ENCODE measurements at regions not wholly inside any gene's neighbourhood (a gene's known extent, or its start where the extent isn't known, plus 50 kb on each side); places are given as distances from the start of the nearest gene placed in this dataset.

- Histone ChIP-seq H4K20me1 (ENCODE audit: insufficient read depth, low read length) (no peaks in the 10 kb centered on the region), H3K4me1 (ENCODE audit: insufficient read depth, low read length) (no peaks in the 10 kb centered on the region), H3K27ac (ENCODE audit: low read depth, low read length) (no peak overlapping the region), H3K36me3 (ENCODE audit: insufficient read depth, low read length) (no peaks in the 10 kb centered on the region), H3K9ac (ENCODE audit: low read length) (no peak overlapping the region), H3K4me2 (ENCODE audit: low read length) (no peak overlapping the region), H3K9me3 (ENCODE audit: insufficient read depth, low read depth, low read length) (no peaks in the 10 kb centered on the region), H2AFZ (ENCODE audit: low read depth, low read length) (no peak overlapping the region), H3K79me2 (ENCODE audit: insufficient read depth, low read length) (no peaks in the 10 kb centered on the region), H3K27me3 (ENCODE audit: insufficient read depth, low read length) (peaks cover 4% of the 10 kb centered on the region), H3K4me3 (ENCODE audit: insufficient read depth, low read depth, low read length) (no peak overlapping the region)
- H3K27ac Mint-ChIP-seq (ENCODE audit: unreplicated experiment) = no peak overlapping the region
- peaks cover 3% of the 10 kb centered on the region for H3K4me1 Mint-ChIP-seq (ENCODE audit: low read depth, unreplicated experiment)
- DNase-seq (ENCODE audit: low read depth) (no peak), FAIRE-seq (no peak)
- no peaks in the 10 kb centered on the region for H3K36me3 Mint-ChIP-seq (ENCODE audit: low read depth, unreplicated experiment)
- TF ChIP-seq EZH2 (IDR thresholded peaks at IDR 0.05; ENCODE audit: insufficient read depth, low read length) = no peak
- no peak for TF ChIP-seq CTCF (IDR thresholded peaks at IDR 0.05; ENCODE audit: insufficient read depth, low read depth, low read length)
- no peak overlapping the region for H3K4me3 Mint-ChIP-seq (ENCODE audit: unreplicated experiment)
- H3K9me3 Mint-ChIP-seq (ENCODE audit: unreplicated experiment) = no peaks in the 10 kb centered on the region
- peaks cover 29% of the 10 kb centered on the region for H3K27me3 Mint-ChIP-seq (ENCODE audit: low read depth, unreplicated experiment)
Measured at GRCh38 chr3:10682692-10683091, 133.3 kb upstream of the SLC6A11 start.

- Histone ChIP-seq H3K4me1 (ENCODE audit: insufficient read depth, low read length) (no peaks in the 10 kb centered on the region), H3K9me3 (ENCODE audit: insufficient read depth, low read depth, low read length) (no peaks in the 10 kb centered on the region), H2AFZ (ENCODE audit: low read depth, low read length) (no peak overlapping the region), H3K79me2 (ENCODE audit: insufficient read depth, low read length) (no peaks in the 10 kb centered on the region), H3K4me2 (ENCODE audit: low read length) (no peak overlapping the region), H3K27me3 (ENCODE audit: insufficient read depth, low read length) (peaks cover 4% of the 10 kb centered on the region), H3K9ac (ENCODE audit: low read length) (no peak overlapping the region), H3K36me3 (ENCODE audit: insufficient read depth, low read length) (no peaks in the 10 kb centered on the region), H4K20me1 (ENCODE audit: insufficient read depth, low read length) (no peaks in the 10 kb centered on the region), H3K4me3 (ENCODE audit: insufficient read depth, low read depth, low read length) (no peak overlapping the region), H3K27ac (ENCODE audit: low read depth, low read length) (no peak overlapping the region)
- H3K36me3 Mint-ChIP-seq (ENCODE audit: low read depth, unreplicated experiment) = no peaks in the 10 kb centered on the region
- H3K27ac Mint-ChIP-seq (ENCODE audit: unreplicated experiment) = no peak overlapping the region
- no peaks in the 10 kb centered on the region for H3K9me3 Mint-ChIP-seq (ENCODE audit: unreplicated experiment)
- DNase-seq (ENCODE audit: low read depth) (peak; percentile 42), FAIRE-seq (no peak)
- no peak overlapping the region for H3K4me3 Mint-ChIP-seq (ENCODE audit: unreplicated experiment)
- peaks cover 3% of the 10 kb centered on the region for H3K4me1 Mint-ChIP-seq (ENCODE audit: low read depth, unreplicated experiment)
- H3K27me3 Mint-ChIP-seq (ENCODE audit: low read depth, unreplicated experiment) = peaks cover 29% of the 10 kb centered on the region
- TF ChIP-seq CTCF (IDR thresholded peaks at IDR 0.05; ENCODE audit: insufficient read depth, low read depth, low read length) (no peak), EZH2 (IDR thresholded peaks at IDR 0.05; ENCODE audit: insufficient read depth, low read length) (no peak)
Measured at GRCh38 chr3:10683106-10683505, 132.9 kb upstream of the SLC6A11 start.

GRCh38 chr3:10688126-10688525, 127.9 kb upstream of the SLC6A11 start:
- Histone ChIP-seq H4K20me1 (ENCODE audit: insufficient read depth, low read length) (no peaks in the 10 kb centered on the region), H3K27me3 (ENCODE audit: insufficient read depth, low read length) (peaks cover 15% of the 10 kb centered on the region), H3K9ac (ENCODE audit: low read length) (no peak overlapping the region), H3K27ac (ENCODE audit: low read depth, low read length) (no peak overlapping the region), H3K9me3 (ENCODE audit: insufficient read depth, low read depth, low read length) (no peaks in the 10 kb centered on the region), H3K4me1 (ENCODE audit: insufficient read depth, low read length) (no peaks in the 10 kb centered on the region), H3K36me3 (ENCODE audit: insufficient read depth, low read length) (no peaks in the 10 kb centered on the region), H2AFZ (ENCODE audit: low read depth, low read length) (no peak overlapping the region), H3K4me3 (ENCODE audit: insufficient read depth, low read depth, low read length) (no peak overlapping the region), H3K79me2 (ENCODE audit: insufficient read depth, low read length) (no peaks in the 10 kb centered on the region), H3K4me2 (ENCODE audit: low read length) (no peak overlapping the region)
- Mint-ChIP-seq H3K36me3 (ENCODE audit: low read depth, unreplicated experiment) (no peaks in the 10 kb centered on the region), H3K4me1 (ENCODE audit: low read depth, unreplicated experiment) (peaks cover 2% of the 10 kb centered on the region), H3K27ac (ENCODE audit: unreplicated experiment) (no peak overlapping the region), H3K9me3 (ENCODE audit: unreplicated experiment) (no peaks in the 10 kb centered on the region), H3K4me3 (ENCODE audit: unreplicated experiment) (no peak overlapping the region), H3K27me3 (ENCODE audit: low read depth, unreplicated experiment) (peaks cover 57% of the 10 kb centered on the region)
- no peak for FAIRE-seq
- no peak for TF ChIP-seq CTCF (IDR thresholded peaks at IDR 0.05; ENCODE audit: insufficient read depth, low read depth, low read length)
- TF ChIP-seq EZH2 (IDR thresholded peaks at IDR 0.05; ENCODE audit: insufficient read depth, low read length) = no peak
- DNase-seq (ENCODE audit: low read depth) = no peak

Data from astrocyte (in vitro differentiated cells and primary cell).